Cardiac fibroblast (primary cell): ENCODE measurements at regions not wholly inside any gene's neighbourhood (a gene's known extent, or its start where the extent isn't known, plus 50 kb on each side); places are given as distances from the start of the nearest gene placed in this dataset.

ENCODE experiments used
- DNase-seq, 2 donors: peaks; one replicate each; pipeline versions ENCODE4 v3.0.0 to v3.0.0-alpha.2; 2010; ENCODE audit warnings: low read depth in 2 of 2
- H3K4me3 ChIP-seq, 2 donors: replicated peaks in 1 of 2; 1 replicate in 1 of 2; 2 replicates in 1 of 2; pipeline ENCODE4 v1.5.1; 2011; ENCODE audit warnings: low read depth in 2 of 2, low read length in 2 of 2, mild to moderate bottlenecking in 2 of 2, moderate library complexity in 1 of 2
- CTCF ChIP-seq: IDR thresholded peaks from one replicate; pipeline ENCODE4 v1.5.1; 2011; ENCODE audit warnings: low read depth, mild to moderate bottlenecking, low read length, inconsistent platforms

GRCh38 chr13:84999252-84999651, 800.0 kb downstream of the SLITRK6 start:
- no peak for DNase-seq
- TF ChIP-seq CTCF = no peak
- H3K4me3 ChIP-seq = no peak overlapping the region

GRCh38 chr13:84998681-84999080, 800.5 kb downstream of the SLITRK6 start:
- no peak for TF ChIP-seq CTCF
- H3K4me3 ChIP-seq = no peak overlapping the region
- DNase-seq = no peak

GRCh38 chr13:84997858-84998257, 801.4 kb downstream of the SLITRK6 start:
- no peak for TF ChIP-seq CTCF
- no peak for DNase-seq
- H3K4me3 ChIP-seq = no peak overlapping the region

- no peak for DNase-seq
- TF ChIP-seq CTCF = no peak
- H3K4me3 ChIP-seq = no peak overlapping the region
These were observed 804.6 kb downstream of the SLITRK6 start for GRCh38 chr13:84994582-84994981.

GRCh38 chr13:84985860-84986259, 813.4 kb downstream of the SLITRK6 start:
- H3K4me3 ChIP-seq = no peak overlapping the region
- no peak for TF ChIP-seq CTCF
- no peak for DNase-seq

GRCh38 chr13:84983321-84983720, 815.9 kb downstream of the SLITRK6 start:
- H3K4me3 ChIP-seq = no peak overlapping the region
- no peak for DNase-seq
- TF ChIP-seq CTCF = no peak

- no peak overlapping the region for H3K4me3 ChIP-seq
- TF ChIP-seq CTCF = no peak
- DNase-seq = no peak
These were observed 818.6 kb downstream of the SLITRK6 start for GRCh38 chr13:84980571-84980970.
